NCI-H526 treated with DMSO at 0.1 percent for 48 hours (cell line): ENCODE measurements at regions not wholly inside any gene's neighbourhood (a gene's known extent, or its start where the extent isn't known, plus 50 kb on each side); places are given as distances from the start of the nearest gene placed in this dataset.

Experiments used
- DNase-seq: peaks from one replicate; lab custom pipeline; 2025; lab: John Stamatoyannopoulos, UW

DNA sequence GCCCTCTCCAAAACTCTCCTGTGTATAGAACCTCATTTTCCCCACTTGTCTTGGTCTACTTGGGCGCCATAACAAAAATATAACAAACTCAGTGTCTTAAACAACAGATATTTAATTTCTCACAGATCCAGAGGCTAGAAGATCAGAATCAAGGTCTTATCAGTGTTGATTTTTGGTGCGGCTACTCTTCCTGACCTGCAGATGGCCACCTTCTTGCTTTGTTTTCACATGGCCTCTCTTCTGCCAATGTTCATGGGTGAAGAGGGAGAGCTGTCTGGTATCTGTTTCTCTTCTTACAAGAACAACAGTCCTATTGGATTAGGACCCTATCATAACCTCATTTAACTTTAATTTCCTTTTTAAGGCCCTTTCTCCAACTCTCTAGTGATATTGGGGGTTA is 177.3 kb downstream of the PABPC4L start:
- DNase-seq: no peak

- no peak for DNase-seq
These were observed 181.9 kb downstream of the PABPC4L start for GRCh38 chr4:134019657-134020056.

- DNase-seq: no peak
These were observed 182.7 kb downstream of the PABPC4L start for GRCh38 chr4:134018846-134019245.

DNA sequence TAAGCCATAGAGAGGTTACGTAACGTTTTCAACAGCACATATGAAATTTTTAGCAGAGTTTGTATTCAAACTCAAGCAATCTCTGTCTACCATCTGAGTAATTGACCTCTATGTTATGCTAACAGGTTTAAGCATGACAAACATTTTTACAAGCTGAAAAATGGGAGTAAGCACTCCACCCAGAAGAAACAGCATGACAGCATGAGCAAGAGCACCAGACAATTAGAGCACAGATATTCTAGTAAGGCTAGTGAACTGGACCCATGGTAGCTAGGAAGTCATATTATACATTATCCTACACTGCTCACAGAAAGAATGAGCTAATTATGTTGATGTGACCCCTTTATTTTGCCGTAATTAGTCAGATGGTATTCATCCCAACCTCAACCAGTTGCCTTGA is 200.5 kb downstream of the PABPC4L start:
- DNase-seq: no peak

DNA sequence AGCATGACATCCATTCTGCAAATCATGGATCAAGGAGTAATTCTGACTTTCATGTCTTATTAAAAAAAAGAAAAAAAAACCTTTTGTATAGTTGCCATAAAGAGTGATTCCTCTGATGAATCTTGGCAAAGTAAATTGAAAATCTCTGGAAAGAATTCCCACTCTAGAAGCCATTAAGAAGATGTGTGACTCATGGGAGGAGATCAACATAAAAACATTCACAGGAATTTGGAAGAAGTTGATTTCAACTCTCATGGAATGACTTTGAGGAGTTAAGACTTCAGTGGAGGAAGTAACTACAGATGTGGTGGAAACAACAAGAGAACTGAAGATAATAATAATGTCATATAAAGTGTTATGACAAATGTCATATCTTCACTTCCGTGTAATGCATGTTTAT is 204.2 kb downstream of the PABPC4L start:
- no peak for DNase-seq

GRCh38 chr4:133996431-133997121 is 205.0 kb downstream of the PABPC4L start:
- DNase-seq: no peak

DNA sequence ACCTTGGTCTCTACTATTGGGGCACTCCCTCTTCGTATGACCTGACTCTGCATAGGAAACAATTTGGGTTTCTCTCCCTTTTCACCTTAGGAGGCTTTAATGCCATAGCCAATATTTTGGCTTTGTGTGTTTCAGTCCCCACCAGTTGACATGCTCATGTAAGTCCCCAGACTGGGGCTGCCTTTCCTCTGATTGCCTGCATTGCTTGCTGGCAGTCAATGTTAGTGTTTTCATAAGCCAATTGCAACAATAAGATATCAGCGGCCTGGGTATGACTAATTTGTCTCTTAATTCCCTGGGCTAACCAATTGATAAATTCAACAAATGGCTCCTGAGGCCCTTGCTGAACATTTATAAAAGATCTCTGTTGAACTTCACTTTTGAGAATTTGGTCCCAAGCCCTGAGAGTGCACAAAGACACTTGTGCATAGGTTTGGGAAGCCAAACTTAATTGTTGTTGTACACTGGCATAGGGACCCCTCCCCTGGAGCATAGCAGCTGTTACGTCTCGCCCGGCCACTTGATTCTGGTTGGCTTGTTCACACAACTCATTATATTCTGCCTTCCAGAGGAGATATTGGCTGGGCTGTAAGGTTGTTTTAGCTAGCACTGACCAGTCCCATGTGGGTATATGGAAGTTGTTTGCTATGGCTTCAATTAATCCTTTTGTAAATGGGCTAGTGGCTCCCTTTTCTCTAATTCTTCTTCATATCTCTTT is 206.2 kb downstream of the PABPC4L start:
- no peak for DNase-seq

- DNase-seq: no peak
These were observed 218.9 kb downstream of the PABPC4L start for GRCh38 chr4:133982533-133983224.

DNA sequence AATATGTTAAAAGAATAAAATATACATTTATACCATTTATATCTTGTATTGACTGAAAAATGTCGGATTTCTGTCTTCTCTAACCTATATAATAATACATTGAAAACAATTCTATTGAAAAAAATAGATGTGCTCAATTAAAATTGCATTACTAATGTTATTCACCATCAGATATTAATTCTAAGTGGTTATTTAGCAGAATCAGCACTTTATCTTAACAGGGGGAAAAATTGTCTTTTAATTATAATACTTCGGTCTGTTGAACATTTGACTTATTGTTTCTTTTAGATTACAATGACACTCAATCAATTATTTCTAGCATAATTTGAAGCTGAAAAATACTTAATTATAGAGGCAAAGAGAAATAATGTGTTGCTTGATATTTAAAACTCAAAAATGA is 220.3 kb downstream of the PABPC4L start:
- DNase-seq: no peak

GRCh38 chr4:133972586-133972985 is 229.0 kb downstream of the PABPC4L start:
- DNase-seq: no peak

DNA sequence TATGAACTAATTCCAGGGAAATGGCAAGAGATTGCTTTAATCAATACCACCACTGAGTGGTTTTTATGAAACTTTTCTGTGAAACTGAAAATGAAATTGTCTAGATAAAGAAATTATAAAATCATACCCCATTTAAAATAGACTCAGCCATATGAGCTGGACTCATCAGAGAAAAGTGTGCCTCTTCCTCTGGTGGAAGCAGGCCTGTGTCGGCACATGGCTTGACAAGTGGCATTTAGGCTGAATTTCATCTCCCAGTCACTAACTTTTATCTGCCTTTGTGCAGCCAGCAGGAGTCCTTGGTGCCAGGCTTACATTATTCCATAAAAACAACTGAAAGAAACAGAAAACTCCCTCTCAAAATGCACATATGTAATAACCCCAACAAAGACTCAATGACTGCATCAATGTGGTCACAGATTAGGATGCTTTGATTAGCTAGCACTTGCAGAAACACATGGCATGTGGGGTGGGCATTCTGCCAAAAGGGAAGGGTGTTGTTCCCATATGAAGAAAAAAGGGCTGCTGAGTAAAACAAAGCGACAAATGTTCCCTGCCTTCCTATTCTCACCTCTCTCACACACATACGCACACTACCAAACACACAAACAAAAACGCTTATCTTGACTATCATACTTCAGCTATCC is 232.3 kb downstream of the PABPC4L start:
- no peak for DNase-seq

DNA sequence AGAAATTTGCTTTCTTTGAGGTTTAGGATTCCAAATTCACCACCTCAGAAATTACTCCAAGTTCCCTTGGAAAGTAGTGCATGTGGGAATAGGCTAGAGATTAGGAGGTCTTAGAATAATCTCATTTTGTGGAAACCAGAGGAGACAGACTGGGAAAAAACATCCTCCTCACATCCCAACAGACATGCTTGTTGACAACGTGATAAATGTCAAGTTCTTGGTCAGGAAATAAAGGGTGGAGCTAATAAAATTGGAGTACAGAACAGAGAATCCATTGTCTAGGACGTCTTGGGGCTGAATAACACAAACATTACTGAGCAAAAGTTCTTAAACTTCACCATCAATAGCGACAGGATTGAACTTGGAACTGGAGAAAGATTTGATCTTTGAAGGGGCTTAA is 233.4 kb downstream of the PABPC4L start:
- no peak for DNase-seq

DNA sequence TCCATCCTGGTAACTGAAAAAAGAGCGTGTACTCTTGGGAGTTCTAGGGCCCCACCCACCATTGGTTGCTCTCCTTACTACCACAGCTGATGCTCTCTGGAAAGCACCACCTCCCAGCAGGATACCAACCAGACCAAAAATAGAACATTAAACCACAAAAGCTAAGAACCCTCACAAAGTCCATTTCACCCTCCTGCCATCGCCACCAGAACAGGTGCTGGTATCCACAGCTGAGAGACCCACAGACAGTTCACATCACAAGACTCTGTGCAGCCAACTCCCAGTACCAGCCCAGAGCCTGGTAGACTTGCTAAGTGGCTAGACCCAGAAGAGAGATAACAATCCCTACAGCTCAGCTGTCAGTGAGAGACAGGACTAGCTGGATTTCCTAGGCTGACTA is 240.6 kb downstream of the PABPC4L start:
- DNase-seq: no peak

- no peak for DNase-seq
These were observed 258.5 kb downstream of the PABPC4L start for GRCh38 chr4:133943081-133943480.

GRCh38 chr4:133938061-133938460 is 263.5 kb downstream of the PABPC4L start:
- DNase-seq: no peak

DNA sequence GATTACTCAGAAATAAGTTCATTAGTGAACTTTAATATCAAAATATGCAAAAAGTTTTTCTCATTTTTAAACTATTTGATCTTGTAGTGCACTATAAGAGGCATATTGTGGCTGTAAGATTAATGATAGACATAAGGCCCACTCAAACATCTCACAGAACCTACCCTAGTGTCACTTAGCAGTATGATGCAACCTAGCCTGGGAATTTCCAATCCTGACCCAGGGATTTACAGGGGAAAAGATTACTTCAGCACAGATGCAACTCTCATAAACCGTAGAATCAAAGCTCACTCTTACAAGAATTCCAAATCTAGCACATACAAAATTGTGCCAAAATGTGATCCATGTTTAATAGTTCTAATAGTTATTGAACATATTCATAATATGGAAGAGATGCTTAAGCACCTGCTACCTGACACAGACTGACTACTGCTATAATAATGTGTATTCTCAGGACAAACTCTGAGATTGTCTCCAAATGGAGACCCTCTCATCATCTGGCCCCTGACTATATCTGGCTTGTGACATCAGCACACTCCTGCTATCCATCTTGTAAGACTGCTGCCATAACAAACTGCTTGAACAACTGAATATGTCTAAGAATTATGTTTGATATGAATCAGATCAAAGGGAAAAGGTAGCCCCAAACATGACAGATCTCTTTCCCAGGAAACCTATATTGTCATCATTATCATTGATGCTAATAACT is 271.9 kb downstream of the PABPC4L start:
- no peak for DNase-seq

DNA sequence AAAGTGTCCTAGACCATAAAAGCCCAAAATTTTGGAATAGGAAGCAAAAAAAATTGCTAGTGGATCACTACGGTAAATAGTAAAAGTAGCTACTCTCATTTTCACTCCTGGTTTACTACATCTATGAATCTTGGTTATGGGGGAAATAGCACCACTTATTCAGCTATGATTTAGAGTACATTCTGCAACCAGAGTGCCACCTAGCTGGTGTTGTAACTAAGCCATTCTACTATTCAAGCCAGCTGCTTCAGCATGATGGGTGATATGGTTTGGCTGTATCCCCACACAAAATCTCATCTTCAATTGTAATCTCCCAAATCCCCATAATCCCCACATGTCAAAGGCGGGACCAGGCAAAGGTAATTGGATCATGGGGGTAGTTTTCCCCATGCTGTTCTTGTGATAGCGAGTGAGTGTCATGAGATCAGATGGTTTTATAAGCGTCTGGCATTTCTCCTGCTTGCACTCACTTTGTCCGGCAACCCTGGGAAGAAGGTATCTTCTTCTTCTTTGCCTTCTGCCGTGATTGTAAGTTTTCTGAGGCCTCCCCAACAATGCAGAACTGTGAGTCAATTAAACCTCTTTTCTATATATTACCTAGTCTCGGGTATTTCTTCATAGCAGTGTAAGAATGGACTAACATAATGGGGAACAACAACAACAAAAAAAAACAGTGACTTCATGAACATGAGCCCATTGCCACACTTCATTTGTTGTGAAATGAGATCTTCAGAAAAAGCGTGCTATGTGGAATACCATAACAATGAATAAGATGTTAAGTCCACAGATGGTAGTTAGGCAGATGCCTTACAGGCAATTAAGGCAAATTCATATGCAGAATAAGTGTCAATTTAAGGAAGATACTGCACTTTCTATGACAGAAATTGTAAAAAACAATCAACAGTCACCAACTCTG is 280.1 kb downstream of the PABPC4L start:
- DNase-seq: no peak

DNA sequence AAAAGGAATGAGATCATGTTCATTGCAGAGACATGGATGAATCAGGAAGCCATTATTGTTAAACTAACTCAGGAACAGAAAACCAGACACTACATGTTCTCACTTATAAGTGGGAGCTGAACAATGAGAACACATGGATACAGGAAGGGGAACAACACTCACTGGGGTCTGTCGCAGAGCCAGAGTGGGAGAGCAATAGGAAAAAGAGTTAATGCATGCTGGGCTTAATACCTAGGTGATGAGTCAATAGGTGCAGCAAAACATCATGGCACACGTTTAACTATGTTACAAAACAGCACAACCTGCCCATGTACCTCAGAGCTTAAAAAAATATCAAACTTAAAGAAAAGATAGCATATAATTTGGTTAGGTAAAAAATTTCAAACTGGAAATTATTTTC is 281.4 kb downstream of the PABPC4L start:
- no peak for DNase-seq

GRCh38 chr4:133910165-133910564 is 291.4 kb downstream of the PABPC4L start:
- no peak for DNase-seq

DNA sequence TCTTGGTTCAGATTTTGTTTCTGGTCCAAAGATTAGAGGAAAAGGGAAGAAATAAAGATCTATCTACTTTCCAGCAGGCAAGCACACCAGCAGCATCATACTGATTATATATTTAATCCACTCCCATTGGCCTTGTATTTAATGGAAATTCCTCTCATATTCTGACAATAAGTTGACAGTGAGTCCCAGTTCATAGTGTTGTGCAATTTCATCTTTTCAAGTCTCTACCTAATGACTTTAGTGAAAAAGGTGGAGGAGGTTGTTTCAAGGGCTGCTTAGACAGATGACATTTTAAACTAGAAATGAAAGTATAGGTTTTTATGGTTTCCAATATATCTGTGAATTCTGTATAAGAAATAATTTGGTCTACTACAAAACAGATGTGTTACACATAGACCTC is 298.6 kb downstream of the PABPC4L start:
- no peak for DNase-seq

DNA sequence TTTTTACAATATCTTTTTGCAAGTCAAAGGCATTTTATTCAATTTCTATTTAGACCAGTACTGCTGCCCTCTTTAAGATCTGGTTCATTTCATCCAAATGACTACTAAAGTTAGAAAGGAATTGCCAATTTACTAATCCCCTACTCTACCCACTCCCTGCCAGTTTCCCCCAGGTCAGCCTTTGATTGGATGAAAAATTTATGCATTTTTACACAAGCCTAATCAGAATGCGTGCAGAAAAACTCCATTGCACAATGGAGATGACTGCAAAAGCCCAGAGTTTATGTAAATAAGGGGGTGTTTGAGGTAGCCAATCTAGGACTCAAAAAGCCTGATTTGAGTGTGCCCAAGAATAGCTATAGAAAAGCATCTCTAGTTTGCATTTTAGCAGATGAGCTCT is 310.6 kb downstream of the PABPC4L start:
- no peak for DNase-seq
